Nephron (organoid): ENCODE measurements at regions not wholly inside any gene's neighbourhood (a gene's known extent, or its start where the extent isn't known, plus 50 kb on each side); places are given as distances from the start of the nearest gene placed in this dataset.

Source experiments
- H3K27ac Mint-ChIP-seq, 3 experiments: 2 replicates each; pipeline ENCODE4 v1.8.0; 2020; ENCODE audit warnings: mixed read lengths in 3 of 3, mild to moderate bottlenecking in 2 of 3, moderate library complexity in 1 of 3
- H3K27me3 Mint-ChIP-seq: 2 replicates; pipeline ENCODE4 v1.8.0; 2021; ENCODE audit warnings: low read depth, mild to moderate bottlenecking, moderate library complexity, mixed read lengths
- H3K36me3 Mint-ChIP-seq: 2 replicates; pipeline ENCODE4 v1.8.0; 2020; ENCODE audit warnings: low read depth, mixed read lengths
- H3K4me1 Mint-ChIP-seq: 2 replicates; pipeline ENCODE4 v1.8.0; 2020; ENCODE audit warnings: mixed read lengths
- H3K4me3 Mint-ChIP-seq, 3 experiments: 2 replicates each; pipeline ENCODE4 v1.8.0; 2020; ENCODE audit warnings: mild to moderate bottlenecking in 3 of 3, mixed read lengths in 3 of 3, moderate library complexity in 2 of 3
- H3K9me3 Mint-ChIP-seq: 2 replicates; pipeline ENCODE4 v1.8.0; 2020; ENCODE audit warnings: mixed read lengths
- TF ChIP-seq, protein P1 (sequence below), 3 experiments: fragments of 200-600 bp; sonication (generic); IDR thresholded peaks; one replicate each; pipeline ENCODE4 v1.5.0; 2021; ENCODE audit warnings: antibody characterized with exemption in 3 of 3; ENCODE audit not compliant: unreplicated experiment in 3 of 3

DNA sequence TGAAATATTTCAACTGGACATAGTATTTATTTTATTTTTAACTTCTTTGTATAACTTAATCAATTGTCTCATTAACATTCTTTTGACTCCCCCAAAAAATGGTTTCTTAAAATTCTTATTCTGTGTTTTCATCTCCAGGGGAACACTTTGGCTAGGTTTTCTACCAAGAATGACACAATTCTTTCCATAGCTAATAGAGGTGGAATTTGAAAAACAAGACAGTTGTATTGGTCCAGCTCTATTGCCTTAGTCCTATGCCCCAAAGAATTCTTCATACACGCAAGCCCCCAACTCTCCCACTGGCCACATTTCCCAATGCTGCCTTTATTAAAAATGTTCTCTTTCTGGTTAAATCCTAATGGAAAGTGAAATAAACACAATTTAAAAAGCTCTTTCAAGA lies 104.7 kb upstream of the PKDCC start:
- TF ChIP-seq, protein P1, sequence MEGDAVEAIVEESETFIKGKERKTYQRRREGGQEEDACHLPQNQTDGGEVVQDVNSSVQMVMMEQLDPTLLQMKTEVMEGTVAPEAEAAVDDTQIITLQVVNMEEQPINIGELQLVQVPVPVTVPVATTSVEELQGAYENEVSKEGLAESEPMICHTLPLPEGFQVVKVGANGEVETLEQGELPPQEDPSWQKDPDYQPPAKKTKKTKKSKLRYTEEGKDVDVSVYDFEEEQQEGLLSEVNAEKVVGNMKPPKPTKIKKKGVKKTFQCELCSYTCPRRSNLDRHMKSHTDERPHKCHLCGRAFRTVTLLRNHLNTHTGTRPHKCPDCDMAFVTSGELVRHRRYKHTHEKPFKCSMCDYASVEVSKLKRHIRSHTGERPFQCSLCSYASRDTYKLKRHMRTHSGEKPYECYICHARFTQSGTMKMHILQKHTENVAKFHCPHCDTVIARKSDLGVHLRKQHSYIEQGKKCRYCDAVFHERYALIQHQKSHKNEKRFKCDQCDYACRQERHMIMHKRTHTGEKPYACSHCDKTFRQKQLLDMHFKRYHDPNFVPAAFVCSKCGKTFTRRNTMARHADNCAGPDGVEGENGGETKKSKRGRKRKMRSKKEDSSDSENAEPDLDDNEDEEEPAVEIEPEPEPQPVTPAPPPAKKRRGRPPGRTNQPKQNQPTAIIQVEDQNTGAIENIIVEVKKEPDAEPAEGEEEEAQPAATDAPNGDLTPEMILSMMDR (IDR thresholded peaks at IDR 0.05; ENCODE audit: unreplicated experiment in 3 of 3) = no peak
- no peaks in the 10 kb centered on the region for H3K9me3 Mint-ChIP-seq
- peaks cover 80% of the 10 kb centered on the region for H3K4me1 Mint-ChIP-seq
- no peaks in the 10 kb centered on the region for H3K27me3 Mint-ChIP-seq
- peak overlapping the region; percentile 25 to 85 (median 84) for H3K27ac Mint-ChIP-seq
- no peaks in the 10 kb centered on the region for H3K36me3 Mint-ChIP-seq
- no peak overlapping the region for H3K4me3 Mint-ChIP-seq

DNA sequence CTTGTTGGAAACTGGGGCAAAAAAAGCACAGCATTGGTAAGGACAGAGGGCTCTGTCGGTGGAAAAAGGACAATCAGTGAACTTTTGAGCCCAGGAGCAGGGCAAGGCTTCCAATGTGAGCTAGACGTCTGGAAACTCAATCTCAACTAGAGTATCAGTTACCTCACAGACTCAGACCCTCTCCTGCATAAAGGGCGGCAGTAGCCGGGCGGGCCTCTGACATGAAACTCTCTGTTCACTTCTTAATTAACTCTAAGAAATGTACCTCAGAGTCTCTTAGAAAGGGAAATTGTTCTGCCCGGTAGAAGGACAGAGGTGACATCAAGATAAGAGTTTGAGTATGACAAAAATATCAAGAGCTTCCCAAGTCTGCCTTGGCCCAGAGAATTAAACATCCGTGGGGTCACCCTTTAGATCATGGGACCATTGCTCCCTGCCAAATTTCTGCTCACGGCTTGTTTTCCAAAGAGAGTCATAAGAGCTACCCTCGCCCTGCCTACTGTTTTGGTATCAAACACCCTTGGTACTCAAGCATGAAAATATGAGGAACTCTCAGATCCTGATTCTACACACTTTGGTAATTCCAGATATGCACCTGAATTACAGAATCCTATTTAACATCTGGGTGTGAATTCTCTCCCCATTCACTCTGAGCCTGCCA lies 103.5 kb upstream of the PKDCC start:
- Mint-ChIP-seq H3K27me3 (peaks cover 4% of the 10 kb centered on the region), H3K4me1 (peaks cover 75% of the 10 kb centered on the region), H3K27ac (peak overlapping the region; percentile 61 to 85 (median 84)), H3K36me3 (no peaks in the 10 kb centered on the region), H3K4me3 (no peak overlapping the region), H3K9me3 (no peaks in the 10 kb centered on the region)
- TF ChIP-seq, protein P1 (IDR thresholded peaks at IDR 0.05; ENCODE audit: unreplicated experiment in 3 of 3) = no peak

- Mint-ChIP-seq H3K27me3 (peaks cover 4% of the 10 kb centered on the region), H3K27ac (peak overlapping the region; percentile 78 to 96 (median 85)), H3K4me3 (peak overlapping the region in 2 of 3 experiments; percentile 7 to 22), H3K36me3 (no peaks in the 10 kb centered on the region), H3K9me3 (no peaks in the 10 kb centered on the region), H3K4me1 (peaks cover 59% of the 10 kb centered on the region)
- TF ChIP-seq, protein P1 (IDR thresholded peaks at IDR 0.05; ENCODE audit: unreplicated experiment in 3 of 3) = no peak
These were observed 100.0 kb upstream of the PKDCC start for GRCh38 chr2:41947701-41948396.

DNA sequence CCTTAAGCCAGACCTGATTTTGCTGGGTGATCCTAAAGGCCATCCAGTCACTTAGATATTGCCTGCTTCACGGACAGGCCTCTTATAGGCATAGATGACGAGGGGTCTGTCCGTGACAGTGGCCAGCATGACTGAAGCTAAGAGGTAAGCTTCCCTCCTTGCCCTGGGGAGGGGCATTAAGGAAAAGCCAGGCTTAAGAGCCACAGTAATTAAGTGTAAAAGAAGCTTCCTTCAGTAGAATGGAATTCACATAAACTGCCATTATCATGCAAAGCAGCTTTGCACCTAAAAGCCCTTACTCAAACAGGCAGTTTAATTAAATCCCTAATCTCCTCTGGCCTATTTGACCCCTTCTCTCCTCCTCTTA lies 99.4 kb upstream of the PKDCC start:
- TF ChIP-seq, protein P1 (IDR thresholded peaks at IDR 0.05; ENCODE audit: unreplicated experiment in 3 of 3) = no peak
- Mint-ChIP-seq H3K9me3 (no peaks in the 10 kb centered on the region), H3K4me3 (no peak overlapping the region), H3K27ac (peak overlapping the region; percentile 78 to 96 (median 85)), H3K36me3 (no peaks in the 10 kb centered on the region), H3K4me1 (peaks cover 55% of the 10 kb centered on the region), H3K27me3 (peaks cover 4% of the 10 kb centered on the region)

DNA sequence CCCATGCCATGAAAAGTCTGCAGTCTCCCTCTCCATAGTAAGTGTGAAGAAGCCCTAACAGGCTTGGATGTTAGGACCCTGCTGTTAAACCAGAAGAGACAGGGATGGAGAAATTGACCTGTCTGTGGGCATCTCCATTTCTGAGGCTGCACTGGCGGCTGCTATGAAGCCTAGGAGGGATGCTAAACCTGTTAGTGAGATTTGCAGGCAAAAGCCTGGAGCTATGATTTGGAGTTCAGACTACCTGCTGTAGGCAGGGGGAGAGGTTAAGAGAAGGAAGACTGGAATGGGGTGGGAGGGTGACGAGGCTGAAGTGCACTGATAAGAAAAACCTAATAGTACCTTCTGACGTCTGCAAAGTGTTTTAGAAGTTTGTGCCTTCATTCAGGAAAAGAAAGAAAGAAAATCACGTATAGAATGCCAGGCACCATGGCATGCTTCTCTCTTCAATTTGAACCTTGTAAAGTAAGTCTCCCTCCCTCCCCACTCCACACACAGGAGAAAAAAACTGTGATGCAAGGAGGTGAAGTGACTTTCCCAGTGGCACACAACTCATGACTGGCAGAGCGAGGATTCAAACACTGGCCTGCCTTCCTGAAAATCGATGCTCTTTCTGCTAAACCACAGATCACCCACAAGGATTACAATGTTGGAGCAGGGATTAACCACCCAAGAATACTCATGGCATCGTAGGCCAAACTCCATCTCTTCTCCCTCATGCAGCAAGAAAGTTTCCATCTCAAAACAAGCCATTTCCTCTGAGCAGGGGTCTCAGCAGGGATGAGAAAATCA lies 98.5 kb upstream of the PKDCC start:
- peaks cover 51% of the 10 kb centered on the region for H3K4me1 Mint-ChIP-seq
- no peaks in the 10 kb centered on the region for H3K9me3 Mint-ChIP-seq
- H3K36me3 Mint-ChIP-seq = no peaks in the 10 kb centered on the region
- TF ChIP-seq, protein P1 (IDR thresholded peaks at IDR 0.05; ENCODE audit: unreplicated experiment in 3 of 3) = no peak
- peaks cover 11% of the 10 kb centered on the region for H3K27me3 Mint-ChIP-seq
- H3K27ac Mint-ChIP-seq = peak overlapping the region; percentile 12 to 96 (median 85)
- H3K4me3 Mint-ChIP-seq = no peak overlapping the region
